ENCODE measurements at regions not wholly inside any gene's neighbourhood (a gene's known extent, or its start where the extent isn't known, plus 50 kb on each side); places are given as distances from the start of the nearest gene placed in this dataset.

DNA sequence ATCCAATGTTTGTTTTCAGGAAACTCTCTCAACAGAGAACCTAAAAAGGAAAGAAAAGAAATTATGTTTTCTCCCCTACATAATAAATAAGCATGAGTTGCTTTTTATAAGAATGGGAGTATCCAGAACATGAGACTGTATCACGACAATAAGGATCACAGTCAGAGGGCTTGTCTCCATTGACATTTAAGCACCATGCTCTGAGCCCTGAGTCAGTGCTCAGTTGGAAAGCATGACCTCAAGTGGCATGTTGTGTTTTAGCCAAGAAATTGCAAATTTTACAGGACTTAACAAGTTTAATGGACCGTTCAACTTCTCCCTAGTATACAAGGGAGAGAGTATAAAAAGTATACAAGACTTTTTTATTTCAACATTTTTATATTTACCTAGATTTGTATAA is 431.6 kb downstream of the GJA1 start:
- Histone ChIP-seq H3K27me3 (ENCODE audit: insufficient read depth, poor library complexity, severe bottlenecking) (no peaks in the 10 kb centered on the region), H3K4me3 (replicated peaks; ENCODE audit: insufficient read depth, low read length) (no peak overlapping the region), H3K27ac (replicated peaks) (no peak overlapping the region)
- no peak for TF ChIP-seq POLR2AphosphoS5 (IDR thresholded peaks at IDR 0.05; ENCODE audit: low read depth)
- TF ChIP-seq, protein P1, sequence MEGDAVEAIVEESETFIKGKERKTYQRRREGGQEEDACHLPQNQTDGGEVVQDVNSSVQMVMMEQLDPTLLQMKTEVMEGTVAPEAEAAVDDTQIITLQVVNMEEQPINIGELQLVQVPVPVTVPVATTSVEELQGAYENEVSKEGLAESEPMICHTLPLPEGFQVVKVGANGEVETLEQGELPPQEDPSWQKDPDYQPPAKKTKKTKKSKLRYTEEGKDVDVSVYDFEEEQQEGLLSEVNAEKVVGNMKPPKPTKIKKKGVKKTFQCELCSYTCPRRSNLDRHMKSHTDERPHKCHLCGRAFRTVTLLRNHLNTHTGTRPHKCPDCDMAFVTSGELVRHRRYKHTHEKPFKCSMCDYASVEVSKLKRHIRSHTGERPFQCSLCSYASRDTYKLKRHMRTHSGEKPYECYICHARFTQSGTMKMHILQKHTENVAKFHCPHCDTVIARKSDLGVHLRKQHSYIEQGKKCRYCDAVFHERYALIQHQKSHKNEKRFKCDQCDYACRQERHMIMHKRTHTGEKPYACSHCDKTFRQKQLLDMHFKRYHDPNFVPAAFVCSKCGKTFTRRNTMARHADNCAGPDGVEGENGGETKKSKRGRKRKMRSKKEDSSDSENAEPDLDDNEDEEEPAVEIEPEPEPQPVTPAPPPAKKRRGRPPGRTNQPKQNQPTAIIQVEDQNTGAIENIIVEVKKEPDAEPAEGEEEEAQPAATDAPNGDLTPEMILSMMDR (IDR thresholded peaks at IDR 0.05; ENCODE audit: insufficient read depth, low read length), result no peak
- TF ChIP-seq GABPA (IDR thresholded peaks at IDR 0.05; ENCODE audit: low read depth), result no peak
- TF ChIP-seq SPI1 (IDR thresholded peaks at IDR 0.05; ENCODE audit: borderline replicate concordance, low read depth), result no peak
- TF ChIP-seq, protein P2, sequence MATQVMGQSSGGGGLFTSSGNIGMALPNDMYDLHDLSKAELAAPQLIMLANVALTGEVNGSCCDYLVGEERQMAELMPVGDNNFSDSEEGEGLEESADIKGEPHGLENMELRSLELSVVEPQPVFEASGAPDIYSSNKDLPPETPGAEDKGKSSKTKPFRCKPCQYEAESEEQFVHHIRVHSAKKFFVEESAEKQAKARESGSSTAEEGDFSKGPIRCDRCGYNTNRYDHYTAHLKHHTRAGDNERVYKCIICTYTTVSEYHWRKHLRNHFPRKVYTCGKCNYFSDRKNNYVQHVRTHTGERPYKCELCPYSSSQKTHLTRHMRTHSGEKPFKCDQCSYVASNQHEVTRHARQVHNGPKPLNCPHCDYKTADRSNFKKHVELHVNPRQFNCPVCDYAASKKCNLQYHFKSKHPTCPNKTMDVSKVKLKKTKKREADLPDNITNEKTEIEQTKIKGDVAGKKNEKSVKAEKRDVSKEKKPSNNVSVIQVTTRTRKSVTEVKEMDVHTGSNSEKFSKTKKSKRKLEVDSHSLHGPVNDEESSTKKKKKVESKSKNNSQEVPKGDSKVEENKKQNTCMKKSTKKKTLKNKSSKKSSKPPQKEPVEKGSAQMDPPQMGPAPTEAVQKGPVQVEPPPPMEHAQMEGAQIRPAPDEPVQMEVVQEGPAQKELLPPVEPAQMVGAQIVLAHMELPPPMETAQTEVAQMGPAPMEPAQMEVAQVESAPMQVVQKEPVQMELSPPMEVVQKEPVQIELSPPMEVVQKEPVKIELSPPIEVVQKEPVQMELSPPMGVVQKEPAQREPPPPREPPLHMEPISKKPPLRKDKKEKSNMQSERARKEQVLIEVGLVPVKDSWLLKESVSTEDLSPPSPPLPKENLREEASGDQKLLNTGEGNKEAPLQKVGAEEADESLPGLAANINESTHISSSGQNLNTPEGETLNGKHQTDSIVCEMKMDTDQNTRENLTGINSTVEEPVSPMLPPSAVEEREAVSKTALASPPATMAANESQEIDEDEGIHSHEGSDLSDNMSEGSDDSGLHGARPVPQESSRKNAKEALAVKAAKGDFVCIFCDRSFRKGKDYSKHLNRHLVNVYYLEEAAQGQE (IDR thresholded peaks at IDR 0.05; ENCODE audit: insufficient replicate concordance, low read depth), result no peak
- DNase-seq (ENCODE audit: low read depth in 1 of 2, low spot score in 1 of 2), result no peak

DNA sequence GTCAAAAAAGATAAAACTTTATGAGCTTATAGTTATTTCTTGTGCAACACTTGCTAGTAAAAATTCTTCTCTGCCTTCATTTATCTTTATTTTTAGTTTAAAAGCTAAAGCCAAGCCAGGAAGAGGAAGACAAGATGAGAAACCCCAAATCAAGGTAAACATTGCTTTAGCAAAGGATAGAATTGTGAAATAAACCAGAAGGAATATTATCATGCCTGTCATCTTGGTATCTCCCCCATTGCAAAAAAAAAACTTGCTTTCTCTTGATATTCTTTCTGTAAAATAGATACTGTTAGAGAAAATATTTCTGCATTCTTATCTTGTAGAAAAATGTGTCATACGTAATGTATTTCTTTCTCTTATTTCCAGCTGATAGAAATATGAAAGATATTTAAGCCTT is 432.8 kb downstream of the GJA1 start:
- Histone ChIP-seq H3K4me3 (replicated peaks; ENCODE audit: insufficient read depth, low read length) (no peak overlapping the region), H3K27ac (replicated peaks) (no peak overlapping the region), H3K27me3 (ENCODE audit: insufficient read depth, poor library complexity, severe bottlenecking) (no peaks in the 10 kb centered on the region)
- DNase-seq (ENCODE audit: low read depth in 1 of 2, low spot score in 1 of 2), result no peak
- no peak for TF ChIP-seq POLR2AphosphoS5 (IDR thresholded peaks at IDR 0.05; ENCODE audit: low read depth)

DNA sequence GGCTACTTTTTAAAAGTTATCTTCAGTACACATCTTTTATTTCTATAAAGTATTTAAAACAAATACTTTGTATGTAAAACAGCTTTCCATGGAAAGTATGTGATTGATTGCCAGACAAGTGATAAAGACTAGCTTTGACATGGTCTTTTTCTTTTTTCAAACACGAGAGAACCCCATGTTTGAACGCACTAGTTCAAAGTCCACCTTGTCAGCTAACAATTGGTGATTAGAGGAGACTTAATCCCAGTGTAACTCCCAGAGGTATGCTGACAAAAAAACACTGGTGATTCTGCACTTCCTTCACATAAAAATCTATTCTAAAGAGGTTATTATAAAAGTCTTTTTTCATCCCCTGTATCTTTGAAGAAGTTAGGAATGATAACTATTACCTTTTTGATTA is 438.1 kb downstream of the GJA1 start:
- no peak overlapping the region for H3K27ac ChIP-seq (replicated peaks)
- H3K4me3 ChIP-seq (replicated peaks; ENCODE audit: insufficient read depth, low read length), result no peak overlapping the region
- TF ChIP-seq, protein P1 (IDR thresholded peaks at IDR 0.05; ENCODE audit: insufficient read depth, low read length), result no peak
- no peak for TF ChIP-seq GABPA (IDR thresholded peaks at IDR 0.05; ENCODE audit: low read depth)
- TF ChIP-seq POLR2AphosphoS5 (IDR thresholded peaks at IDR 0.05; ENCODE audit: low read depth), result no peak
- TF ChIP-seq, protein P2 (IDR thresholded peaks at IDR 0.05; ENCODE audit: insufficient replicate concordance, low read depth), result no peak
- no peak for TF ChIP-seq SPI1 (IDR thresholded peaks at IDR 0.05; ENCODE audit: borderline replicate concordance, low read depth)
- no peak for DNase-seq (ENCODE audit: low read depth in 1 of 2, low spot score in 1 of 2)
- no peaks in the 10 kb centered on the region for H3K27me3 ChIP-seq (ENCODE audit: insufficient read depth, poor library complexity, severe bottlenecking)

DNA sequence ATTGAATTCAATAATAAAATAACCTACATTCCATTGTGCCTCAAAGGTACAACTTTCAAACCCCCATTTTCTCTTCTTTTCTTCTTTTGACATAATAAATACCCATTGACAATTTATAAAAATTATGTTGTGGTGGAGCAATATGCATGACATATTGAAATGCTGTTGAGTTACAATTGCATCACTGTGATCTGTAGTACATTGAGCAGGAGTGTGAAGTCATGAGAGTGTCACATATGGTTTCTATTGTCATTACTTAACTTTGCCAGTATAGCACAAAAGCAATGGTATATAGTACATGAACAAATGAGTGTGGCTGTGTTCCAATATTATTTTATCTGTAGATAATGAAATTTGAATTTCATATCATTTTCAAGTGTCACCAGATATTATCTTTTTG is 441.3 kb downstream of the GJA1 start:
- Histone ChIP-seq H3K4me3 (replicated peaks; ENCODE audit: insufficient read depth, low read length) (no peak overlapping the region), H3K27me3 (ENCODE audit: insufficient read depth, poor library complexity, severe bottlenecking) (no peaks in the 10 kb centered on the region), H3K27ac (replicated peaks) (no peak overlapping the region)
- no peak for DNase-seq (ENCODE audit: low read depth in 1 of 2, low spot score in 1 of 2)
- TF ChIP-seq, protein P2 (IDR thresholded peaks at IDR 0.05; ENCODE audit: insufficient replicate concordance, low read depth), result no peak
- TF ChIP-seq GABPA (IDR thresholded peaks at IDR 0.05; ENCODE audit: low read depth), result no peak
- TF ChIP-seq, protein P1 (IDR thresholded peaks at IDR 0.05; ENCODE audit: insufficient read depth, low read length), result no peak
- TF ChIP-seq SPI1 (IDR thresholded peaks at IDR 0.05; ENCODE audit: borderline replicate concordance, low read depth), result no peak
- TF ChIP-seq POLR2AphosphoS5 (IDR thresholded peaks at IDR 0.05; ENCODE audit: low read depth), result no peak
